ENCODE measurements at regions not wholly inside any gene's neighbourhood (a gene's known extent, or its start where the extent isn't known, plus 50 kb on each side); places are given as distances from the start of the nearest gene placed in this dataset.

- no peaks in the 10 kb centered on the region for H3K27me3 Mint-ChIP-seq
- TF ChIP-seq CTCF (IDR thresholded peaks at IDR 0.05) = no peak
- no peaks in the 10 kb centered on the region for H3K4me1 Mint-ChIP-seq (ENCODE audit: low read depth)
- ATAC-seq = no peak
- no peaks in the 10 kb centered on the region for H3K36me3 Mint-ChIP-seq (ENCODE audit: low read depth)
- ChIA-PET POLR2A (no interaction called here), CTCF (interaction anchor here (1.3 kb wide), 1 partner anchor 317 kb away, joined by 3 read pairs; no protein-coding TSS in a partner anchor)
- DNase-seq = no peak
- H3K27ac Mint-ChIP-seq = no peak overlapping the region
- peaks cover 2% of the 10 kb centered on the region for H3K9me3 Mint-ChIP-seq
- intact Hi-C loops (cut with micrococcal nuclease) = no loop called here
- no peak overlapping the region for H3K4me3 Mint-ChIP-seq
Observed at GRCh38 chr11:29750392-29750791, 266.4 kb downstream of the KCNA4 start.

- no peak for DNase-seq
- TF ChIP-seq CTCF (IDR thresholded peaks at IDR 0.05) = no peak
- no peak for ATAC-seq
- no peak overlapping the region for H3K27ac Mint-ChIP-seq
- no peaks in the 10 kb centered on the region for H3K27me3 Mint-ChIP-seq
- no peak overlapping the region for H3K4me3 Mint-ChIP-seq
- CTCF ChIA-PET = no interaction called here
- peaks cover 7% of the 10 kb centered on the region for H3K9me3 Mint-ChIP-seq
- POLR2A ChIA-PET = no interaction called here
- no peaks in the 10 kb centered on the region for H3K36me3 Mint-ChIP-seq (ENCODE audit: low read depth)
- H3K4me1 Mint-ChIP-seq (ENCODE audit: low read depth) = no peaks in the 10 kb centered on the region
- intact Hi-C loops (cut with micrococcal nuclease) = no loop called here
Observed at GRCh38 chr11:29734287-29734686, 282.5 kb downstream of the KCNA4 start.

DNA sequence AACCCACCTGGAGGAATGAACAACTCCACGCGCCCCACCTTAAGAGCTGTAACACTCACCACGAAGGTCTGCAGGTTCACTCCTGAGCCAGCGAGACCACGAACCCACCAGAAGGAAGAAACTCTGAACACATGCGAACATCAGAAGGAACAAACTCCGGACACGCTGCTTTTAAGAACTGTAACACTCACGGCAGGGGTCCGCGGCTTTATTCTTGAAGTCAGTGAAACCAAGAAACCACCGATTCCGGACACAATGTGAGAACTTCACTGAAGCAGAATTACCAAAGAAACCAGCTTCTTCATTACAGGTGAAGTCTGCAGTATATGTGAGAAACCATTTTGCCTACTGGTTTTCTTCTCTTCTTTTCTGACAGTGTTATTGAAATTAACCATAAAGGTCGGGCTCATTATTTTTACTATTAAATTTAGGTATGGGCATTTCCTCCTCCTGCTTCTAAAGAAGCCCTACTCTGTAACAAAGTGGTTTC lies 303.0 kb downstream of the KCNA4 start:
- CTCF ChIA-PET = no interaction called here
- no peak for ATAC-seq
- Mint-ChIP-seq H3K9me3 (peaks cover 6% of the 10 kb centered on the region), H3K27me3 (no peaks in the 10 kb centered on the region), H3K36me3 (ENCODE audit: low read depth) (no peaks in the 10 kb centered on the region), H3K4me1 (ENCODE audit: low read depth) (no peaks in the 10 kb centered on the region), H3K27ac (no peak overlapping the region), H3K4me3 (no peak overlapping the region)
- intact Hi-C loops (cut with micrococcal nuclease) = no loop called here
- no peak for TF ChIP-seq CTCF (IDR thresholded peaks at IDR 0.05)
- POLR2A ChIA-PET = no interaction called here
- DNase-seq = no peak

DNA sequence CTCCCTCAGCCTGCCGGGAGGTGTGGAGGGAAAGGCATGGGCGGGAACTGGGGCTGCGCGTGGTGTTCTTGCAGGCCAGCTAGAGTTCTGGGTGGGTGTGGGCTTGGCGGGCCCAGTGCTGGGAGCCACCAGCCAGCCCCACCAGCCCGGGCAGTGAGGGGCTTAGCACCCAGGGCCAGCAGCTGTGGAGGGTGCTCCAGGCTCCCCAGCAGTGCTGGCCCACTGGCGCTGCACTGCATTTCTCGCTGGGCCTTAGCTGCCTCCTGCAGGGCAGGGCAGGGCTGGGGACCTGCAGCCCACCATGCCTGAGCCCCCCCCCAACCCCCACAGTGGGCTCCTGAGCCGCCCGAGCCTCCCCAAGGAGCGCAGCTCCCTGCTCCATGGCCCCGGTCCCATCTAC lies 304.2 kb downstream of the KCNA4 start:
- Mint-ChIP-seq H3K36me3 (ENCODE audit: low read depth) (no peaks in the 10 kb centered on the region), H3K4me1 (ENCODE audit: low read depth) (no peaks in the 10 kb centered on the region), H3K27ac (no peak overlapping the region), H3K9me3 (peaks cover 4% of the 10 kb centered on the region), H3K4me3 (no peak overlapping the region), H3K27me3 (no peaks in the 10 kb centered on the region)
- no peak for DNase-seq
- POLR2A ChIA-PET = no interaction called here
- ATAC-seq = no peak
- no peak for TF ChIP-seq CTCF (IDR thresholded peaks at IDR 0.05)
- CTCF ChIA-PET = no interaction called here
- intact Hi-C loops (cut with micrococcal nuclease) = no loop called here

DNA sequence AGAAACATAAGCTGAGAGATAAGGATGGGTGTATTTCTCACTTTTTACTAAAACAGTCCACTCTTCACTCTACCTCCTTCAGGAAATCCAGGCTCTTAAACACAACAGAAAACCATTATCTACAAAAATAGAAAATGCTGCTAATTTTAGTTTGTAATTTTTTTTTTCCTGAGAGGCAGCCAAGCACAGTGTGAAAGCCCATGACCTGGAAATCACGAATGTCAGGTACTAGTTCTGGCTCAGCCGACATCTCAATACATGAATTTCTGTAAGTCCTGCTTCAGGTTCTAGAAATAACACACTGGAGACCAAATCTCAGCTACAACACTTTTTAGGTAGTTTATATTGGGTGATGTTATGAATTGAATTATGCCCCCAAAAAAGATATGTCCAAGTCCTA lies 308.9 kb downstream of the KCNA4 start:
- ChIA-PET POLR2A (no interaction called here), CTCF (no interaction called here)
- H3K36me3 Mint-ChIP-seq (ENCODE audit: low read depth) = no peaks in the 10 kb centered on the region
- no peak overlapping the region for H3K27ac Mint-ChIP-seq
- H3K4me1 Mint-ChIP-seq (ENCODE audit: low read depth) = no peaks in the 10 kb centered on the region
- intact Hi-C loops (cut with micrococcal nuclease) = no loop called here
- H3K27me3 Mint-ChIP-seq = no peaks in the 10 kb centered on the region
- DNase-seq = no peak
- H3K9me3 Mint-ChIP-seq = peaks cover 5% of the 10 kb centered on the region
- H3K4me3 Mint-ChIP-seq = no peak overlapping the region
- no peak for TF ChIP-seq CTCF (IDR thresholded peaks at IDR 0.05)
- no peak for ATAC-seq

Measured in activated CD8-positive, alpha-beta T cell treated with anti-CD3 and anti-CD28 coated beads for 36 hours (primary cell).